OCI-LY1 (cell line): ENCODE measurements at regions not wholly inside any gene's neighbourhood (a gene's known extent, or its start where the extent isn't known, plus 50 kb on each side); places are given as distances from the start of the nearest gene placed in this dataset.

Experiments used
- H2AFZ ChIP-seq: fragments of 200-600 bp; sonication (generic), shearing (Covaris generic); 2 replicates; pipeline ENCODE4 v1.6.0; 2014; ENCODE audit warnings: antibody characterized with exemption, mild to moderate bottlenecking, low read length
- H3F3A ChIP-seq: fragments of 200-600 bp; sonication (generic), shearing (Covaris generic); 2 replicates; pipeline ENCODE4 v1.6.0; 2014; ENCODE audit warnings: mild to moderate bottlenecking, antibody characterized with exemption, low read length, moderate library complexity; ENCODE audit not compliant: insufficient read depth
- H3K27ac ChIP-seq: fragments of 200-600 bp; sonication (generic); 2 replicates; pipeline ENCODE4 v1.5.1; 2014; ENCODE audit warnings: low read length, mixed run types, mild to moderate bottlenecking, low read depth; ENCODE audit not compliant: poor library complexity, severe bottlenecking
- H3K27me3 ChIP-seq: fragments of 200-600 bp; sonication (generic); 2 replicates; pipeline ENCODE4 v1.6.0; 2014; ENCODE audit warnings: antibody characterized with exemption, mild to moderate bottlenecking, low read length, moderate library complexity; ENCODE audit not compliant: insufficient read depth
- H3K36me3 ChIP-seq: fragments of 200-600 bp; sonication (generic); 2 replicates; pipeline ENCODE4 v1.6.1; 2014; ENCODE audit warnings: mild to moderate bottlenecking, antibody characterized with exemption, low read length, moderate library complexity, mixed read lengths; ENCODE audit not compliant: insufficient read depth
- H3K4me1 ChIP-seq: fragments of 200-600 bp; sonication (generic); 2 replicates; pipeline ENCODE4 v1.5.1; 2014; ENCODE audit warnings: mild to moderate bottlenecking, low read length, moderate library complexity; ENCODE audit not compliant: insufficient read depth, severe bottlenecking
- H3K4me2 ChIP-seq: fragments of 200-600 bp; sonication (generic), shearing (Covaris generic); 2 replicates; pipeline ENCODE4 v1.6.1; 2014; ENCODE audit warnings: low read length
- H3K4me3 ChIP-seq: fragments of 200-600 bp; sonication (generic); 2 replicates; pipeline ENCODE4 v1.5.1; 2014; ENCODE audit warnings: low read length, low read depth, mild to moderate bottlenecking, mixed read lengths; ENCODE audit not compliant: poor library complexity, severe bottlenecking
- H3K79me2 ChIP-seq: fragments of 200-600 bp; shearing (Covaris generic); 2 replicates; pipeline ENCODE4 v1.6.1; 2016; ENCODE audit warnings: mixed run types, low read length, mixed read lengths; ENCODE audit not compliant: insufficient read depth
- H3K9ac ChIP-seq: fragments of 200-600 bp; sonication (generic), shearing (Covaris generic); 2 replicates; pipeline ENCODE4 v1.6.1; 2014; ENCODE audit warnings: mild to moderate bottlenecking, low read length, mixed read lengths
- H3K9me2 ChIP-seq: fragments of 200-600 bp; sonication (generic), shearing (Covaris generic); 2 replicates; pipeline ENCODE4 v1.6.1; 2014; ENCODE audit warnings: low read depth, mild to moderate bottlenecking, low read length, mixed read lengths
- H3K9me3 ChIP-seq: fragments of 200-600 bp; shearing (Covaris generic); 2 replicates; pipeline ENCODE4 v1.6.1; 2014; ENCODE audit warnings: low read length, mixed read lengths
- H4K20me1 ChIP-seq: fragments of 200-600 bp; sonication (generic), shearing (Covaris generic); 2 replicates; pipeline ENCODE4 v1.6.0; 2016; ENCODE audit warnings: mild to moderate bottlenecking, low read length; ENCODE audit not compliant: insufficient read depth
- EZH2 ChIP-seq: fragments of 200-600 bp; sonication (generic), shearing (Covaris generic); IDR thresholded peaks from 2 replicates; pipeline ENCODE4 v1.8.0; 2017; ENCODE audit warnings: borderline replicate concordance, mixed run types, mild to moderate bottlenecking, antibody characterized with exemption, low read length, moderate library complexity, mixed read lengths
- TF ChIP-seq, protein P1 (sequence below): fragments of 200-600 bp; sonication (generic), shearing (Covaris generic); IDR thresholded peaks from 2 replicates; pipeline ENCODE4 v1.5.1; 2017; ENCODE audit warnings: mild to moderate bottlenecking, antibody characterized with exemption, low read length, moderate library complexity, mixed read lengths

DNA sequence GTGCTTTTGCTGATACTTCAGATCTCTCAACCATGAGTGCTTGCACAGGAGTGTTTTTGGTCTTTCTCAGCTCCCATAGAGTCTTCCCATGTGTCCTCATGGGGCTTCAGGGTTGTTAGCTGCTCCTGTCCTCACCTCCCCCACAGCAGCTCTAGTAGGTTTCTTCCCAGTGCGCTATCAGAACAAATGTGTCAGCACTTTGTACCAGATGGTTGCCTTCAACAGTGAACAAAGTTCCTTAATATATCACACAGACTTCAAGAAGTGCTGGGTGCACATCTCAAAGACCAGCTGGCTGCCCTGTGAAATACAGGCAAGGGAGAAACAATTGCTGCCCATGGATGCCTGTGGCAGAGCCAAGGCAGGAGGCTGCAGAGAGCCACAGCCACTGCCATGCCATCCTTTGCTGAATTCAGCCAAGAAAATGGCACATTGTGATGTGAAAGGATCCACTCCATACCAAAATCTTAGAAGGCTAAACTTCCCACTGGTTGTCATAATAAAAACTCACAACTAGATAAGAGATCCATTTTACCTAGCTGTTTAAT is 471.3 kb downstream of the C6orf118 start:
- Histone ChIP-seq H4K20me1 (no peaks in the 10 kb centered on the region), H3K4me3 (no peak overlapping the region), H3K9ac (no peak overlapping the region), H3K4me1 (no peaks in the 10 kb centered on the region), H3K79me2 (no peaks in the 10 kb centered on the region), H3K36me3 (no peaks in the 10 kb centered on the region), H3K4me2 (no peak overlapping the region), H2AFZ (no peak overlapping the region), H3K9me2 (no peaks in the 10 kb centered on the region), H3K27ac (no peak overlapping the region), H3F3A (no peaks in the 10 kb centered on the region), H3K9me3 (no peaks in the 10 kb centered on the region), H3K27me3 (no peaks in the 10 kb centered on the region)
- TF ChIP-seq EZH2: no peak
- TF ChIP-seq, protein P1, sequence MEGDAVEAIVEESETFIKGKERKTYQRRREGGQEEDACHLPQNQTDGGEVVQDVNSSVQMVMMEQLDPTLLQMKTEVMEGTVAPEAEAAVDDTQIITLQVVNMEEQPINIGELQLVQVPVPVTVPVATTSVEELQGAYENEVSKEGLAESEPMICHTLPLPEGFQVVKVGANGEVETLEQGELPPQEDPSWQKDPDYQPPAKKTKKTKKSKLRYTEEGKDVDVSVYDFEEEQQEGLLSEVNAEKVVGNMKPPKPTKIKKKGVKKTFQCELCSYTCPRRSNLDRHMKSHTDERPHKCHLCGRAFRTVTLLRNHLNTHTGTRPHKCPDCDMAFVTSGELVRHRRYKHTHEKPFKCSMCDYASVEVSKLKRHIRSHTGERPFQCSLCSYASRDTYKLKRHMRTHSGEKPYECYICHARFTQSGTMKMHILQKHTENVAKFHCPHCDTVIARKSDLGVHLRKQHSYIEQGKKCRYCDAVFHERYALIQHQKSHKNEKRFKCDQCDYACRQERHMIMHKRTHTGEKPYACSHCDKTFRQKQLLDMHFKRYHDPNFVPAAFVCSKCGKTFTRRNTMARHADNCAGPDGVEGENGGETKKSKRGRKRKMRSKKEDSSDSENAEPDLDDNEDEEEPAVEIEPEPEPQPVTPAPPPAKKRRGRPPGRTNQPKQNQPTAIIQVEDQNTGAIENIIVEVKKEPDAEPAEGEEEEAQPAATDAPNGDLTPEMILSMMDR: no peak

DNA sequence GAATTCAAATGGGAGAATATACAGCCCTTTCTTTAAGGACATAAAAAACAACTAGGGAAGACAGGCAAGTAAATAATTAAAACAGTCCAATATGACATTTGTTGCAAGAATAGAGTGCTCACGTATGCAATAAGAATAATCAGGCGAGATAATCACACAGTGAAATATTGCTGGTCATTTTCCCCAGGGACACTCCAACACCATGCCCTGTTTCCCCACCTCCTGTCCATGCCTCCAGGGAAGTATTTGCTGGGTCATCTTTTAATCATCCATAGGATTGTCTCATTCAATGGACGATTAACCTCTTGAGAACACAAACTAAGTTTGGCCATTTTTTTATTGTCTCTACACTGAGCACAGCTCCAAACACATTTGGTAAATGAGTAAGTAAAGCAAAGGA is 472.9 kb downstream of the C6orf118 start:
- H3K4me2 ChIP-seq: no peak overlapping the region
- no peaks in the 10 kb centered on the region for H3K27me3 ChIP-seq
- no peaks in the 10 kb centered on the region for H4K20me1 ChIP-seq
- no peak overlapping the region for H2AFZ ChIP-seq
- H3K4me1 ChIP-seq: no peaks in the 10 kb centered on the region
- H3K36me3 ChIP-seq: no peaks in the 10 kb centered on the region
- H3K4me3 ChIP-seq: no peak overlapping the region
- H3K9me2 ChIP-seq: no peaks in the 10 kb centered on the region
- no peak overlapping the region for H3K9ac ChIP-seq
- no peaks in the 10 kb centered on the region for H3K9me3 ChIP-seq
- no peak for TF ChIP-seq EZH2
- TF ChIP-seq, protein P1: no peak
- H3K79me2 ChIP-seq: no peaks in the 10 kb centered on the region
- H3F3A ChIP-seq: no peaks in the 10 kb centered on the region
- H3K27ac ChIP-seq: no peak overlapping the region

DNA sequence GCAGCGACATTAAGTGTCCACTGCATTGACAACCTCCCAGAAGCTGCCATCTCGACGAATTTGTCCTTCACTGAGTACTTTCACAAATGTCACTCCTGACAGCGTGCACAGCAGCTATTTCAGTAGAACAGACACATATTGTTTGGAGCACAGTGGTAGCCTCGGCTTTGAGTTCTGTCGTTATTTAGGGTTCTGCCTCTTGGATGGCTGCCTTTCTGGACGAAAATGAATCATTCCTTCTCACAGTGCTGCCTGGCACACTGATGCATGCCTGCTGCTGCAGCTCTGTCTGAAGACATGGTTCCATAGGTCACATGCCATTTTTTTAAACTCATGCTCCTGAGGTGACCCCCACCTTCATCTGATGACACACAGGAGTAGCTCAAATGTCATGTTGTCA is 477.0 kb downstream of the C6orf118 start:
- TF ChIP-seq, protein P1: no peak
- no peak for TF ChIP-seq EZH2
- no peaks in the 10 kb centered on the region for H3K27me3 ChIP-seq
- H3K9ac ChIP-seq: no peak overlapping the region
- no peaks in the 10 kb centered on the region for H4K20me1 ChIP-seq
- no peaks in the 10 kb centered on the region for H3K79me2 ChIP-seq
- no peaks in the 10 kb centered on the region for H3K9me2 ChIP-seq
- H2AFZ ChIP-seq: no peak overlapping the region
- no peak overlapping the region for H3K27ac ChIP-seq
- H3K4me1 ChIP-seq: no peaks in the 10 kb centered on the region
- H3F3A ChIP-seq: no peaks in the 10 kb centered on the region
- no peak overlapping the region for H3K4me3 ChIP-seq
- H3K36me3 ChIP-seq: no peaks in the 10 kb centered on the region
- H3K9me3 ChIP-seq: no peaks in the 10 kb centered on the region
- H3K4me2 ChIP-seq: no peak overlapping the region
